AG08396 (cell line): ENCODE measurements at regions not wholly inside any gene's neighbourhood (a gene's known extent, or its start where the extent isn't known, plus 50 kb on each side); places are given as distances from the start of the nearest gene placed in this dataset.
"Not testable (repeated sequence)": the region's sequence is repeated elsewhere in the genome, so short reads cannot be mapped to it uniquely, and the experiment has no call there.

Experiments
- DNase-seq: peaks from one replicate; pipeline ENCODE4 v3.0.0; 2012; ENCODE audit warnings: low spot score, mixed read lengths

DNA sequence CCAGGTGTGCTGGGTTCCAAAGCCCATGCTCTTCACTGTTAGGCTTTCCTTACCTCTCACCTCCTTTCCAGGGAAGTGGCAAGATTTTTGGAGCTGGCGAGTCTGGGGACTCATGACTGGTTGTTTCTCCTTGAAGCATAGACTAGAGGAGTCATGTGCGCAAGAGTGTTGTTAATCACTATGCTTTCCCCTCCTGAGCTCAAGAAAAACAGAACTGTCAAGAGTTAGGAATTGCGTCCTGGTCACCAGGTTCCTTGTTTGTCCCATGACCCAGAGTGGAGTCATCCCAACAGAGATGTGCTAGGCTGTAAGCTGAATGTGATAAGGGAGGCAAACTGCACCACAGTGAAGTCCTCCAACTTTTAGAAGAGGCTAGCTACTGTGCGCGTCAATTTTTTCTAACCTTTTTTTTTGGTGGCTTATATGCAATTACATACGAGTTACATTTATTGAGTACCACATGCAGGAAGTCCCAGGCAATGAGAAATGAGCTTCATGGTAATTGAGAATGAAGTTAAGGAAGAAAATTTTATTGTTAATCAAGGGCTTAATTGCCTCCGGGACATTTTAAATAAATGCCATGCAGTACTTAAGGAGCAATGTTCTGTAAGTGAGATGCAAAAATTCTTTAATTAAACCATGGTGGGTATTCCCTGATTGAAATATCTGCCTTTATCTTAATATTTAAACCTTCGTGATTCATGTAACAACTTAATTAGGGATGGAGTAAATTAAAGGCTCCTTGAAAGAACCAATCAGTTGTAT, 233.9 kb downstream of the ZIC5 start:
- DNase-seq = no peak

DNA sequence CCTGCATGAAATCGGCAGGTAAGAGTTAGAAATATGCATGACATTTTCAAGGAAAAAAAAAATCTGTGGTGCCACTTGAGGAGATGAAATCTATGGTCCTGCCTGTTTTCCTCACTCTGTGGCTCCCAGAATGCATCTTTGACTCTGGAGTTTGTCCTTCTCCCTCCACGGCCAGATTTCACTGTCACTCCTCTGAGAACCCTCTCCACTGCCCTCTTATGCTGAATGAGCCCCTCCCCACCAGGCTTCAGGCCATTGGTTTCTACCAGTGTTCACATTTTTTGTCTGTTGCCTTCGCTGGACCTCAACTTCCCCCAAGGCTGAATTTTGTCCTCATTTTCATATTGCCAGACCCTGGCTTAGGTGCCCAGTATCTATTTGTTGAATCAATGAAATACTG, 235.0 kb downstream of the ZIC5 start:
- DNase-seq = no peak

DNA sequence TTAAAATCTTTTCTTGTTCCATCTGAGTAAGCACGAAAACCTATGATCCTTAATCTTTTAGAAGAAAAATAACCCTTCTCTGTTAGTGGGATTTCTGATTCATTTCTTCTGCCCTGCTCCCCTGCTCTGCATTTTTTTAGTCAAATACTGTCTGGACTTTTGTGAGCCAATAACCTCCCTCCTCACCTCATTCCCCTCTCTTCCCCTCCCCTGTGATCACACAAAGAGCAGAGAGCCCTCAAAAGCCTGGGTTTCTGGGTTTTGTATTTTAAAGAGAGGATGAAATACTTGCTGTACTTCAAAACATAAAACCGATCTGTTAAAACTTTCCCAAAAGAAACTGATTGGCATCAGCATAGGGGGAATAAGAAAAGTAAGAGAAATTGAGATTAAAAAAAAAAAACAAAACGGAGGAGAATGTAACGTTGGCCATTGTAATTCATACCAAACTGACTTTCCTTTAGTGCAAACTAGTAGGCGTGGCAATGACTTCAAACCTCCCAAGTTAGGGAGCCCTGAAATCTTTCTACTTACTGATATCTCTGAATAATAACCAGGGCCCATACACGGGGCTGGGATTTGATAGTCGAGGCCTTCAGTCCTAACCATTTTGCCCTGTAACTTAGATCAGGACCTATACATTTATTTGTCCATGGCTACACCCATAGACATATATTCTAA, 232.9 kb downstream of the TM9SF2 start:
- DNase-seq = no peak

DNA sequence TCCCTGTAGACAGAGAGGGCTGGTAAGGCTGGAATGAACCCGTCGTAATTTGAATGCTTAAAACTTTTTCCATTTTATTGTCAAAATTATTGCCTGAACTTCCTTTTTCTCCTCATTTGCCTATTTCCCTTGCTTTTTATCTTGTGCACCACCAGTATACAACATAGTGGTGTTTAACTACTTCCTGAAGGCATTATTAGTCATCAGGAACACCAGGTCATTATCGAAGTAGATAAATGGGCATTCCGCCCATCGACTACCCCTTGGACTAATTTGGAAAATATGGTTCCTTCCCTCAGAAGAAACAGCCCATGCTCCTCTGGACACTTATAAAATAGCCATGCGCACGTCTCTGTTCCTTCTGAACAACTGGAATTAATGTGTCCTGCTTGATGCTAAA, 232.1 kb downstream of the TM9SF2 start:
- no peak for DNase-seq

- DNase-seq = no peak
Measured at GRCh38 chr13:99731747-99732146, 230.5 kb downstream of the TM9SF2 start.

GRCh38 chr13:99730403-99730802, 229.1 kb downstream of the TM9SF2 start:
- DNase-seq = no peak

DNA sequence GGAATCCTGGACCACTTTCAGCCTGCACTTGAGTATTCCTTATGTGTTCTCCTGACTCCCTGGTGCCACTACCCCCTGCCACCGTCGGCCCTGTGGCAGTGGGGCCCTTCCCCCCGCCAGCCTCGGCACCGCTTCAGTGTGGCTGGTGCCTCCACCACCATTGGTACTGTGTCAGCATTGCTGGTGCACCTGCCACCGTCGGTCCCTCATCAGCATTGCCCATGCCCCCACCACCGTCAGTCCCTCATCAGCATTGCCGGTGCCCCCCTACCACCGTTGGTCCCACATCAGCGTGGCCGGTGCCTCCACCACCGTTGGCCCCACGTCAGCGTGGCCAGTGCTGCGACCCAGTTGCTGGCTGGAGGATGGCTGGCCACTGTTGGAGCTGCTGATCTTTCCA, 228.5 kb downstream of the TM9SF2 start:
- DNase-seq = no peak

- not testable (repeated sequence) for DNase-seq
Measured at GRCh38 chr13:99727651-99728050, 226.4 kb downstream of the TM9SF2 start.

DNA sequence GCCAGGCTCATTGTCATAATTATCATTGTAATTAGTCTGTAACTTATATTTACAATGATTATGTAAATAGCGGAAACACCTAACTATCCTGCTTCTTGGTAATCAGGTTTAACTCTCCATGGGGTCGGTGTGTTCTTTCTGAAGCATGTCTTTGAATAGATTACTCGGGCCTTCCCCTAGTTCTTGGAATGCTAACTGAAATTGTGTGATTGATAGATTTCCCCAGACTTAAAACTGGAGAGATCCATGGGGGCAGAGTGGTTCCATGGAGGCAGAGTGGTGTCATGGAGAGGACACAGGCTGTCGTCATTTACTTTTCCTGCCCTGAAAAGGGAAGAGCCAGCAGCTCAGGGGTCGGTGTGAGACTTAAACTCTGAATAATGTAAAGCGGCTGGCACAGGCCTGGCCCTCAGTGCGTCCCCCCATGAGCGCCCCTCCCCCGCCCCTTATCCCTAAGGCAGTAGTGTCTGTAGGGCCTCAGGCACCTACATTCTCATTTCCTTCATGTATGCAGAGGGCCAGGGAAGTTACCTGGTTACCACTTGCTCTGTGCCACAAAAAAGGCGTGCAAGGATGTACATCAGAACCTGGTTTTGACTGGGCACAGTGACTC, 225.1 kb downstream of the TM9SF2 start:
- DNase-seq = no peak

GRCh38 chr13:99725644-99726043, 224.4 kb downstream of the TM9SF2 start:
- no peak for DNase-seq

GRCh38 chr13:99724633-99725517, 223.6 kb downstream of the TM9SF2 start:
- DNase-seq = no peak

DNA sequence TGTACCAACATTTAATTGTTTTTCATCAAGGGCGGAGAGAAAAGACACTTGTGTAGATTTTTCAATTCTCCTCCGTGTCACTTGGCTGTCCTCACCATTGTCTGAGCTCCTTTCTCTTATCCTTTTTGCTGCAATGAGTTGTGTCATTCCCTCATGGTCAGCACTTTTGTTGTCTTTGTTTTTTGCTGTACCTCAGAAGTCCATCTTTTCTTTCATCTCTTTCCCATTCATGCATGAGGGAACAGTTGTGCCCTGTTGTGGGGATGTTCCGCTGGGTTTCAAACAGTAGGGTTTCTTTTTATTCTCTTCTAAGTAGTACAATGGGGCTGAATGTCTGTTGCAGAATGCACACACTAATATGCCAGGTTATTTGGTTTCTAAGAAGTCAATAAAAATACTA, 222.6 kb downstream of the TM9SF2 start:
- no peak for DNase-seq

- no peak for DNase-seq
Measured at GRCh38 chr13:99722931-99723330, 221.7 kb downstream of the TM9SF2 start.

DNA sequence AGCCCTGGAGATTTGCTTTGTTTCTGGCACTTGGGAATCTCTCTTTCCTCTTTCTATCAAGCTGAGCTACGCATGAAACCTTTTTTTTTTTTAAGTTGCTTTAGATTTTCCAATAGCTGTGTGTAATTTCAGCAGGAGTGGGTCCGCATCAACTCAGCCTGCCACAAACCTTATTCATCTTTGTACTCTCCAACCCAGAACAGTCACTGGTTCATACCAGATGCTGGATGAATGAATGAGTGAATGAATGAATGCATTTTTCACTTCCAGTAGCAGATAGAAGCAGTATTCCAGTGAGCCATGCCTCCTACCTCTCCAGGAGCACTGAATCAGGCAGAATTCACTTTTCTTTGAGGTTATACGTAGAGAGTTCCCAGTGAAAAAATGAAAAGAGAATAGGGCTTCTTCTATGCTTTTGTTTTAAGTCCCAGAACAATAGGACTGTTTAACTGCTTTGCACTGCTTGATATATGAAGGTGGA, 221.1 kb downstream of the TM9SF2 start:
- DNase-seq = no peak

GRCh38 chr13:99721606-99722337, 220.5 kb downstream of the TM9SF2 start:
- no peak for DNase-seq

- no peak for DNase-seq
Measured at GRCh38 chr13:99717959-99718674, 216.8 kb downstream of the TM9SF2 start.

- DNase-seq = no peak
Measured at GRCh38 chr13:99709134-99709533, 207.9 kb downstream of the TM9SF2 start.

DNA sequence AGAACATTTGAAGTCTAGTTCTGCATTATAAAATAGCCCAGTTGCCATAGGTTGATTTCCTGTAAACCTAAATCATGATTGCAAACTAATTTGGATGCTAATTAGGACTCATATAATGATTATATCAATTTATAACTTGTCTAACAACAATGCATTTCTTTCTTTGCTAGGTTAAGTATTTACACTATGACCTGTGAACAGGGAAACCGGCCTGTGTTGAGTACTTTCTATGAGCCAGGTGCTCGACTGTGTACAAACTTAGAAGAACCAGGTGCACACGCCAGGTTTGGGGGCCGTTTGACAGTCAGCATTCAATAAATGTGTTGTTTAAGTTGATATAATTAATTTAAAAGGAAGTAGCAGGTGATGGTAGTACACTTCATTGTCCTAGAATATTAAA, 203.1 kb downstream of the TM9SF2 start:
- DNase-seq = no peak

DNA sequence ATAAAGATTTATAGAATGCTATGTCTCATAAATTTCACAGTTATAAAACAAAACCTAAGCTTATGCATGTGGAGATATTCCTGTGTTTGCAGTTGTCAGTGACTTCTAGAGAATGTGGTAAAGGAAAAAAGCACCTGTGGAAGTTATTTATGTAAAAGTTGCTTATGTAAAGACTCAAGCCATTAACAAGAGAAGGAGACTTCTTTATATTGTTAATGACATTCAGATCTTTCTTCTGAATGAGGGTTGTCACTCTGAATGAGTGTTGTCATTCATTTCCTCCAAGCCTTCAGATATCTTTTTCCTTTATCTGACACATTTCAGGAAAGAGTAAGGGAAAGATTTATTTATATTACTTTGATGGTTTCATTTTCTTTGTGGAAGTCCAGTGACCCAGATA, 202.6 kb downstream of the TM9SF2 start:
- no peak for DNase-seq

GRCh38 chr13:99702687-99703319, 201.5 kb downstream of the TM9SF2 start:
- no peak for DNase-seq
